DOHH2 (cell line): ENCODE measurements at regions not wholly inside any gene's neighbourhood (a gene's known extent, or its start where the extent isn't known, plus 50 kb on each side); places are given as distances from the start of the nearest gene placed in this dataset.

Experiments
- H3F3A ChIP-seq: fragments of 200-600 bp; sonication (generic), shearing (Covaris generic); 2 replicates; pipeline ENCODE4 v1.6.0; 2016; ENCODE audit warnings: antibody characterized with exemption, mild to moderate bottlenecking; ENCODE audit not compliant: control insufficient read depth, insufficient read depth
- H3K27ac ChIP-seq: fragments of 200-600 bp; sonication (generic); 2 replicates; pipeline ENCODE4 v1.5.1; 2014; ENCODE audit warnings: low read depth, mild to moderate bottlenecking, low read length, moderate library complexity
- H3K27me3 ChIP-seq: fragments of 200-600 bp; sonication (generic); 2 replicates; pipeline ENCODE4 v1.6.1; 2014; ENCODE audit warnings: mild to moderate bottlenecking, low read length, mixed read lengths; ENCODE audit not compliant: control insufficient read depth
- H3K36me3 ChIP-seq: fragments of 200-600 bp; sonication (generic); 2 replicates; pipeline ENCODE4 v1.6.1; 2014; ENCODE audit warnings: mild to moderate bottlenecking, low read length, moderate library complexity, mixed read lengths; ENCODE audit not compliant: control insufficient read depth
- H3K4me1 ChIP-seq: fragments of 200-600 bp; sonication (generic); 2 replicates; pipeline ENCODE4 v1.6.1; 2014; ENCODE audit warnings: mild to moderate bottlenecking, low read length, mixed read lengths; ENCODE audit not compliant: control insufficient read depth
- H3K4me2 ChIP-seq: fragments of 200-600 bp; sonication (generic); 2 replicates; pipeline ENCODE4 v1.6.0; 2014; ENCODE audit warnings: mild to moderate bottlenecking, low read length, moderate library complexity
- H3K4me3 ChIP-seq: fragments of 200-600 bp; sonication (generic); 2 replicates; pipeline ENCODE4 v1.5.1; 2014; ENCODE audit warnings: mild to moderate bottlenecking, low read length, mixed read lengths
- H3K79me2 ChIP-seq: fragments of 200-600 bp; sonication (generic); 2 replicates; pipeline ENCODE4 v1.6.1; 2014; ENCODE audit warnings: mild to moderate bottlenecking, low read length, mixed read lengths; ENCODE audit not compliant: control insufficient read depth
- H3K9me2 ChIP-seq: fragments of 200-600 bp; sonication (generic); replicated peaks from 2 replicates; pipeline ENCODE4 v1.6.1; 2014; ENCODE audit warnings: mild to moderate bottlenecking, low read length, mixed read lengths; ENCODE audit not compliant: control insufficient read depth
- H3K9me3 ChIP-seq: fragments of 200-600 bp; sonication (generic); 2 replicates; pipeline ENCODE4 v1.6.1; 2014; ENCODE audit warnings: antibody characterized with exemption, low read length, mixed read lengths; ENCODE audit not compliant: control insufficient read depth, insufficient read depth
- H4K20me1 ChIP-seq: fragments of 200-600 bp; sonication (generic); 2 replicates; pipeline ENCODE4 v1.6.0; 2014; ENCODE audit warnings: low read depth, mild to moderate bottlenecking, antibody characterized with exemption, low read length, moderate library complexity; ENCODE audit not compliant: control insufficient read depth, insufficient read depth
- EZH2phosphoT487 ChIP-seq: fragments of 200-600 bp; sonication (generic); IDR thresholded peaks from 2 replicates; pipeline ENCODE4 v1.6.1; 2017; ENCODE audit warnings: borderline replicate concordance, mild to moderate bottlenecking, antibody characterized with exemption, low read length, moderate library complexity, mixed read lengths
- TF ChIP-seq, protein P1 (sequence below): fragments of 200-600 bp; sonication (generic); IDR thresholded peaks from one replicate; pipeline ENCODE4 v1.5.1; 2014; ENCODE audit warnings: antibody characterized with exemption, mild to moderate bottlenecking, low read depth, low read length; ENCODE audit not compliant: poor library complexity, severe bottlenecking

DNA sequence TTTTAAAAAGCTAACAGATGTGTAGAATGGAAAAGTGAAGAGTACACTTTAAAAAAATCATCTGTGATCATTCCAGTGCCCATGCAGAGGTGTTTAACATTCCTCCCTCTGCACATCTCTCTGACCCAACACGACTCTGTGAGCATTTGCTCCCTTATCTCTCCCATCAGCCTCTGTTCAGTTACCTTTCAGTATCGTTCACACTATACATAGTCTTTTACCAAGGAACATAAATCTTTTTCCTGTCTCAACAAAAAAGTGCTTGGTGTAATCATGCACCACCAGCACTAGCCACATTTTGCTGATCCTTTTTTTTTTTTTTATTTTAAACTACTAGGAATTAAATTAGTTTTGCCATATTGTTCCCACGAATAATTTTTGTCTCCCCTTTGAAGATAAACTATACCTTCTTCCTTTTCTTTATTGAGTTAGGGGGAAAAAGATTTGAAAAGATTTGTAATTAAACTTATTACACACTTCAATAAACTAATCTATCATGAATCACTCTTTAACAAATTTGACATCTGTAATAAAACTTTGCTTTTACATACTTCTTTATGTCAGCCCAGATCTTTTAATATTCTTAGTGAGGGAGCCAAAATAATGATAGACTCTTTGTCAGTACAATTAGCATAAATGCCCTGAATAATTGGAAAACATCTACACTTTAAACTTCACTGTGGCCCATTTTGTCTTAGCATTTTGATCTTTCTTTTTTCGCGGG, 489.8 kb upstream of the FANCL start:
- Histone ChIP-seq H3F3A (no peaks in the 10 kb centered on the region), H3K9me3 (no peaks in the 10 kb centered on the region), H3K4me1 (no peaks in the 10 kb centered on the region), H3K4me3 (no peak overlapping the region), H3K9me2 (no peaks in the 10 kb centered on the region), H3K27me3 (peaks cover 13% of the 10 kb centered on the region), H4K20me1 (no peaks in the 10 kb centered on the region), H3K79me2 (no peaks in the 10 kb centered on the region), H3K4me2 (no peak overlapping the region), H3K36me3 (no peaks in the 10 kb centered on the region), H3K27ac (no peak overlapping the region)
- TF ChIP-seq, protein P1, sequence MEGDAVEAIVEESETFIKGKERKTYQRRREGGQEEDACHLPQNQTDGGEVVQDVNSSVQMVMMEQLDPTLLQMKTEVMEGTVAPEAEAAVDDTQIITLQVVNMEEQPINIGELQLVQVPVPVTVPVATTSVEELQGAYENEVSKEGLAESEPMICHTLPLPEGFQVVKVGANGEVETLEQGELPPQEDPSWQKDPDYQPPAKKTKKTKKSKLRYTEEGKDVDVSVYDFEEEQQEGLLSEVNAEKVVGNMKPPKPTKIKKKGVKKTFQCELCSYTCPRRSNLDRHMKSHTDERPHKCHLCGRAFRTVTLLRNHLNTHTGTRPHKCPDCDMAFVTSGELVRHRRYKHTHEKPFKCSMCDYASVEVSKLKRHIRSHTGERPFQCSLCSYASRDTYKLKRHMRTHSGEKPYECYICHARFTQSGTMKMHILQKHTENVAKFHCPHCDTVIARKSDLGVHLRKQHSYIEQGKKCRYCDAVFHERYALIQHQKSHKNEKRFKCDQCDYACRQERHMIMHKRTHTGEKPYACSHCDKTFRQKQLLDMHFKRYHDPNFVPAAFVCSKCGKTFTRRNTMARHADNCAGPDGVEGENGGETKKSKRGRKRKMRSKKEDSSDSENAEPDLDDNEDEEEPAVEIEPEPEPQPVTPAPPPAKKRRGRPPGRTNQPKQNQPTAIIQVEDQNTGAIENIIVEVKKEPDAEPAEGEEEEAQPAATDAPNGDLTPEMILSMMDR: no peak
- TF ChIP-seq EZH2phosphoT487: no peak

DNA sequence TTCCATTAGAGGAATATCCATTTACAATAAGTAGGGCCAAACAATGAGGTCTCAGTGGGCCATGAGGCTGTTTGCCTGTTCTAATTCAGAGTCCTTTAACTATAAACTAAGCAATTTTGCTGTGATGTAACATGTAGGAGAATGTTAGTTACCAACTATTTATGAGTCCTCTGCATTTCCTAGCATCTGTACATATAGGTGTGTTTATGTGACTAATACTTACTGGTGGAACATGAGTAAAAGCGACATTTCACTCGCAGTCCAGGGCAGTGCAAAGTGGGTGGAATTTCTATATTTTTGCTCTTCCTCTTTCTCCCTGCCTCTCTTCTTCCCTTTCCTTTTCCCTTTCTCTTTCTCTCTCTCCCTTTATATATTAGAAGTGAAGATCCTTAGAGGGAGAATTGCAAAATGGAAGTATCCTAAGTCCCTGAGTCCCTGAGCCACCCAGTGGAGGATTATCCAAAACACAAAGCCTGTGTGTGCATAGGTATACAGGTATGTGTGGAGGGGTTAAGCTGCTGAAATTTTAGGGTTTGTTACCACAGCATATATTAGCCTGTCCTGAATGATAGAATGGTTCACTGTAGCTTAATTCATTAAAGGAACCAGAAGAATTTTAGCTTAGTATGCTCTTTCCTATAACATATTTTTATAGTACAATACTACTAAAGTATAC, 487.0 kb upstream of the FANCL start:
- Histone ChIP-seq H3K4me2 (no peak overlapping the region), H3K36me3 (no peaks in the 10 kb centered on the region), H3F3A (no peaks in the 10 kb centered on the region), H3K9me2 (no peaks in the 10 kb centered on the region), H3K4me1 (no peaks in the 10 kb centered on the region), H3K27me3 (peaks cover 9% of the 10 kb centered on the region), H3K79me2 (no peaks in the 10 kb centered on the region), H3K9me3 (no peaks in the 10 kb centered on the region), H4K20me1 (no peaks in the 10 kb centered on the region), H3K27ac (no peak overlapping the region), H3K4me3 (no peak overlapping the region)
- TF ChIP-seq, protein P1: no peak
- no peak for TF ChIP-seq EZH2phosphoT487

DNA sequence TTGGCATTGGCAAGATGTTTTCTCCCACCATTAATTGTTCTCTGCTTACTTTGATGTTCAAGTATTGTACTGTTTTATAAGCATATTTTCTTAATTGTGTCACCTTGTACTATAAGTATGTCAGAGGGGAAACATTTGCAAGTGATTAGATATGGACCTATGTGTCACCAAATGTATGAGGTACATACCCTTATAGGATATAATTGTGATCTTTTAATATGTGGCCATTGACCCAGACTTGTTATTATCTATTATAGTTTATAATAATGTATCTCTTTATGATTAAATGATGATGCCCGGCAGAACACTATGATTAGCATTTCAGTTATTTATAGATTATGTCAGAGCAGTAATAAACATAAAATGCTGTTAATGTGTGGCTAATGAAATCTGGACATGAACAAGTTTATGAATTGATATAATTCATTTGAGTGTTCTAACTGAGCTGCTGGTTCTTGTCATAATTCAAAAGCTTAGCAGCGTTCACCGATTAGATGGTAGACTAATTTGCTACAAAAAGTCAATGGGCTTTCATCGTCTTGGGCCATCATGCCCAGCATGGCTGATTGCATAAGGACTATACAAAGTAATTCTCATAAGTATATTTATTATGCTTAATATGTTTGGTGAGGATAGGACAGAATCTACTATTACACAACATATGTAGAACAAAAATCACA, 480.9 kb upstream of the FANCL start:
- Histone ChIP-seq H3K4me3 (no peak overlapping the region), H3K79me2 (no peaks in the 10 kb centered on the region), H3K9me3 (no peaks in the 10 kb centered on the region), H4K20me1 (no peaks in the 10 kb centered on the region), H3K36me3 (no peaks in the 10 kb centered on the region), H3K27me3 (no peaks in the 10 kb centered on the region), H3K4me1 (no peaks in the 10 kb centered on the region), H3K27ac (no peak overlapping the region), H3K4me2 (no peak overlapping the region), H3F3A (no peaks in the 10 kb centered on the region), H3K9me2 (no peaks in the 10 kb centered on the region)
- TF ChIP-seq, protein P1: no peak
- TF ChIP-seq EZH2phosphoT487: no peak
